Activated B cell treated with CpG ODN at 0.5 μM for 24 hours (primary cell): ENCODE measurements at regions not wholly inside any gene's neighbourhood (a gene's known extent, or its start where the extent isn't known, plus 50 kb on each side); places are given as distances from the start of the nearest gene placed in this dataset.

ENCODE experiments used
- ATAC-seq: fragments of 200-7000 bp; cut with Tn5 transposase; one replicate; pipeline ENCODE4 v1.10.0; 2021; ENCODE audit warnings: low read depth, mild to moderate bottlenecking, moderate library complexity
- CTCF ChIA-PET: fragments of 350-600 bp; sonication (Branson Sonifier 250); formaldehyde crosslinking; loops from one replicate; lab custom pipeline; 2021; ENCODE audit warnings: antibody characterized with exemption; lab: Charles Lee
- POLR2A ChIA-PET: fragments of 350-600 bp; sonication (Branson Sonifier 250); formaldehyde crosslinking; loops from one replicate; lab custom pipeline; 2021; ENCODE audit warnings: antibody characterized with exemption; lab: Charles Lee
- DNase-seq: peaks from one replicate; pipeline ENCODE4 v3.0.0; 2022
- H3K27ac Mint-ChIP-seq: one replicate; pipeline ENCODE4 v1.8.0; 2020; ENCODE audit warnings: mixed read lengths
- H3K27me3 Mint-ChIP-seq: one replicate; pipeline ENCODE4 v1.8.0; 2021; ENCODE audit warnings: mixed read lengths
- H3K36me3 Mint-ChIP-seq: one replicate; pipeline ENCODE4 v1.8.0; 2021; ENCODE audit warnings: low read depth, mixed read lengths
- H3K4me1 Mint-ChIP-seq: one replicate; pipeline ENCODE4 v1.8.0; 2021; ENCODE audit warnings: mixed read lengths
- H3K4me3 Mint-ChIP-seq: one replicate; pipeline ENCODE4 v1.8.0; 2020; ENCODE audit warnings: mild to moderate bottlenecking, mixed read lengths
- H3K9me3 Mint-ChIP-seq: one replicate; pipeline ENCODE4 v1.8.0; 2020; ENCODE audit warnings: mixed read lengths
- CTCF ChIP-seq: fragments of 200-600 bp; IDR thresholded peaks from one replicate; pipeline ENCODE4 v1.8.0; 2022; ENCODE audit warnings: antibody characterized with exemption, mild to moderate bottlenecking
- intact Hi-C: fragments of 100-400 bp; cut with micrococcal nuclease; formaldehyde crosslinking; loops from one replicate; pipeline ENCODE4 v1.15.1; 2024

GRCh38 chrX:5341902-5342301 lies 886.8 kb downstream of the NLGN4X start:
- intact Hi-C loops, result no loop called here
- no peak overlapping the region for H3K4me3 Mint-ChIP-seq
- H3K4me1 Mint-ChIP-seq, result no peaks in the 10 kb centered on the region
- no peaks in the 10 kb centered on the region for H3K27me3 Mint-ChIP-seq
- CTCF ChIA-PET, result no interaction called here
- TF ChIP-seq CTCF, result no peak
- ATAC-seq (no peak), DNase-seq (no peak)
- H3K36me3 Mint-ChIP-seq, result no peaks in the 10 kb centered on the region
- no peak overlapping the region for H3K27ac Mint-ChIP-seq
- POLR2A ChIA-PET, result no interaction called here
- H3K9me3 Mint-ChIP-seq, result no peaks in the 10 kb centered on the region

GRCh38 chrX:5337160-5337559 lies 891.5 kb downstream of the NLGN4X start:
- intact Hi-C loops, result no loop called here
- POLR2A ChIA-PET, result no interaction called here

GRCh38 chrX:5324546-5324945 lies 904.1 kb downstream of the NLGN4X start:
- Mint-ChIP-seq H3K9me3 (no peaks in the 10 kb centered on the region), H3K27ac (no peak overlapping the region), H3K36me3 (no peaks in the 10 kb centered on the region), H3K27me3 (no peaks in the 10 kb centered on the region), H3K4me1 (no peaks in the 10 kb centered on the region), H3K4me3 (no peak overlapping the region)
- POLR2A ChIA-PET, result no interaction called here
- intact Hi-C loops, result no loop called here
- no peak for TF ChIP-seq CTCF
- DNase-seq, result no peak
- no peak for ATAC-seq
- CTCF ChIA-PET, result no interaction called here

More at GRCh38 chrX:5337160-5337559, 891.5 kb downstream of the NLGN4X start:
- TF ChIP-seq CTCF, result no peak
- Mint-ChIP-seq H3K4me3 (no peak overlapping the region), H3K27me3 (no peaks in the 10 kb centered on the region), H3K9me3 (peaks cover 2% of the 10 kb centered on the region), H3K27ac (no peak overlapping the region), H3K4me1 (no peaks in the 10 kb centered on the region), H3K36me3 (no peaks in the 10 kb centered on the region)
- CTCF ChIA-PET, result no interaction called here
- ATAC-seq (no peak), DNase-seq (no peak)

GRCh38 chrX:5314148-5314547 lies 914.5 kb downstream of the NLGN4X start:
- Mint-ChIP-seq H3K9me3 (no peaks in the 10 kb centered on the region), H3K27me3 (no peaks in the 10 kb centered on the region), H3K36me3 (no peaks in the 10 kb centered on the region), H3K4me1 (no peaks in the 10 kb centered on the region), H3K4me3 (no peak overlapping the region), H3K27ac (no peak overlapping the region)
- ChIA-PET POLR2A (no interaction called here), CTCF (no interaction called here)
- DNase-seq, result no peak
- no peak for ATAC-seq
- intact Hi-C loops, result no loop called here
- no peak for TF ChIP-seq CTCF

GRCh38 chrX:5307416-5307815 lies 921.3 kb downstream of the NLGN4X start:
- ChIA-PET CTCF (no interaction called here), POLR2A (no interaction called here)
- Mint-ChIP-seq H3K36me3 (no peaks in the 10 kb centered on the region), H3K27me3 (no peaks in the 10 kb centered on the region), H3K4me3 (no peak overlapping the region), H3K9me3 (no peaks in the 10 kb centered on the region), H3K27ac (no peak overlapping the region), H3K4me1 (no peaks in the 10 kb centered on the region)
- no peak for TF ChIP-seq CTCF
- intact Hi-C loops, result no loop called here
- no peak for DNase-seq
- ATAC-seq, result no peak
